IMR-90 (cell line): ENCODE measurements at regions not wholly inside any gene's neighbourhood (a gene's known extent, or its start where the extent isn't known, plus 50 kb on each side); places are given as distances from the start of the nearest gene placed in this dataset.

Source experiments
- ATAC-seq: fragments of 200-7000 bp; cut with Tn5 transposase; 2 replicates; pipeline ENCODE4 v1.9.1; 2020; ENCODE audit warnings: low read depth, mild to moderate bottlenecking, moderate library complexity
- BruUV-seq: library from RNA; stranded (reverse); fragments of 400-500 nt; replicated peaks from 2 replicates; lab custom pipeline; 2021; lab: Mats Ljungman, UMichigan
- CTCF ChIA-PET: fragments of 300-600 bp; formaldehyde crosslinking; extraction: SDS; loops from one replicate; lab custom pipeline; 2021; ENCODE audit warnings: antibody characterized with exemption; lab: Yijun Ruan, JAX
- POLR2A ChIA-PET: fragments of 300-600 bp; sonication (Branson Sonifier 250); formaldehyde crosslinking; loops from one replicate; lab custom pipeline; 2022; ENCODE audit warnings: antibody characterized with exemption; ENCODE audit not compliant: unreplicated experiment; lab: Charles Lee
- DNase-seq: peaks from one replicate; pipeline ENCODE4 v3.0.0; 2013
- H2AFZ ChIP-seq: replicated peaks from 2 replicates; pipeline ENCODE3; 2013; ENCODE audit warnings: low read length, mild to moderate bottlenecking; ENCODE audit not compliant: poor library complexity
- H2AK5ac ChIP-seq: 2 replicates; pipeline ENCODE4 v1.6.1; 2013; ENCODE audit warnings: low read depth, low read length, inconsistent platforms
- H2AK9ac ChIP-seq: replicated peaks from 2 replicates; pipeline ENCODE3; 2013; ENCODE audit warnings: mild to moderate bottlenecking, low read depth, low read length, moderate library complexity; ENCODE audit not compliant: poor library complexity
- H2BK120ac ChIP-seq: 2 replicates; pipeline ENCODE4 v1.6.1; 2013; ENCODE audit warnings: low read depth, low read length, inconsistent platforms
- H2BK15ac ChIP-seq: 3 replicates; pipeline ENCODE4 v1.6.1; 2013; ENCODE audit warnings: low read depth, low read length, inconsistent platforms
- H2BK20ac ChIP-seq: 2 replicates; pipeline ENCODE4 v1.6.1; 2013; ENCODE audit warnings: low read depth, mild to moderate bottlenecking, inconsistent platforms, low read length, moderate library complexity
- H2BK5ac ChIP-seq: 2 replicates; pipeline ENCODE4 v1.6.1; 2013; ENCODE audit warnings: mild to moderate bottlenecking, low read depth, low read length, inconsistent platforms; ENCODE audit not compliant: poor library complexity, severe bottlenecking
- H3K14ac ChIP-seq: replicated peaks from 2 replicates; pipeline ENCODE4 v1.6.1; 2013; ENCODE audit warnings: low read depth, low read length, inconsistent platforms
- H3K18ac ChIP-seq: 2 replicates; pipeline ENCODE4 v1.6.1; 2013; ENCODE audit warnings: low read depth, low read length, control low read depth
- H3K23ac ChIP-seq: 2 replicates; pipeline ENCODE4 v1.6.1; 2013; ENCODE audit warnings: low read depth, low read length, inconsistent platforms
- H3K27ac ChIP-seq: 2 replicates; pipeline ENCODE4 v1.5.1; 2013; ENCODE audit warnings: mild to moderate bottlenecking, control low read depth, low read length; ENCODE audit not compliant: insufficient read depth
- H3K27me3 ChIP-seq: 2 replicates; pipeline ENCODE4 v1.6.1; 2013; ENCODE audit warnings: low read length; ENCODE audit not compliant: control insufficient read depth, insufficient read depth
- H3K36me3 ChIP-seq: 2 replicates; pipeline ENCODE4 v1.6.1; 2013; ENCODE audit warnings: low read length, mixed read lengths; ENCODE audit not compliant: control insufficient read depth, insufficient read depth
- H3K4ac ChIP-seq: 2 replicates; pipeline ENCODE4 v1.6.1; 2013; ENCODE audit warnings: low read depth, low read length, inconsistent platforms
- H3K4me1 ChIP-seq: 2 replicates; pipeline ENCODE4 v1.6.1; 2013; ENCODE audit warnings: low read length, mixed read lengths; ENCODE audit not compliant: control insufficient read depth, insufficient read depth
- H3K4me2 ChIP-seq: 2 replicates; pipeline ENCODE4 v1.6.1; 2013; ENCODE audit warnings: low read depth, mild to moderate bottlenecking, control low read depth, low read length, moderate library complexity
- H3K4me3 ChIP-seq: 2 replicates; pipeline ENCODE4 v1.5.1; 2013; ENCODE audit warnings: low read depth, mild to moderate bottlenecking, control low read depth, low read length, moderate library complexity; ENCODE audit not compliant: insufficient read depth
- H3K56ac ChIP-seq: 2 replicates; pipeline ENCODE4 v1.6.1; 2013; ENCODE audit warnings: low read length, inconsistent platforms; ENCODE audit not compliant: insufficient read depth; ENCODE audit errors: extremely low read depth
- H3K79me1 ChIP-seq, 2 experiments: 2 replicates each; pipeline ENCODE4 v1.6.1; 2013; ENCODE audit warnings: low read length in 2 of 2, inconsistent platforms in 1 of 2, low read depth in 1 of 2
- H3K9ac ChIP-seq: 2 replicates; pipeline ENCODE4 v1.6.1; 2013; ENCODE audit warnings: low read depth, low read length, control low read depth
- H3K9me1 ChIP-seq: 2 replicates; pipeline ENCODE4 v1.6.1; 2013; ENCODE audit warnings: low read length, inconsistent platforms; ENCODE audit not compliant: insufficient read depth
- H3K9me3 ChIP-seq: 2 replicates; pipeline ENCODE4 v1.6.1; 2013; ENCODE audit warnings: low read length; ENCODE audit not compliant: control insufficient read depth, insufficient read depth
- H4K20me1 ChIP-seq: 2 replicates; pipeline ENCODE4 v1.6.1; 2013; ENCODE audit warnings: low read length, inconsistent platforms; ENCODE audit not compliant: insufficient read depth
- H4K5ac ChIP-seq: 2 replicates; pipeline ENCODE4 v1.6.1; 2013; ENCODE audit warnings: mild to moderate bottlenecking, low read depth, low read length, control low read depth
- H4K8ac ChIP-seq, 2 experiments: 2 replicates each; pipeline ENCODE4 v1.6.1; 2013; ENCODE audit warnings: low read depth in 2 of 2, low read length in 2 of 2, control low read depth in 1 of 2, inconsistent platforms in 1 of 2
- H4K91ac ChIP-seq: 2 replicates; pipeline ENCODE4 v1.6.1; 2013; ENCODE audit warnings: low read depth, low read length, inconsistent platforms; ENCODE audit not compliant: insufficient read depth
- CEBPB ChIP-seq: IDR thresholded peaks from 2 replicates; pipeline ENCODE4 v1.6.1; 2012; ENCODE audit warnings: low read depth, low read length, improper control_type of control experiment
- ELK1 ChIP-seq: fragments of 150-350 bp; IDR thresholded peaks from 2 replicates; pipeline ENCODE4 v1.6.1; 2016; ENCODE audit warnings: low read depth, mild to moderate bottlenecking, low read length, moderate library complexity, borderline replicate concordance
- FOS ChIP-seq: fragments of 150-350 bp; IDR thresholded peaks from 2 replicates; pipeline ENCODE4 v1.6.1; 2016; ENCODE audit warnings: low read depth, low read length
- WGBS, 2 experiments: methylation state at CpG; one replicate each; pipeline versions ENCODE4 v1.1.5 to v1.1.7; 2013; ENCODE audit warnings: missing lambda C conversion rate in 2 of 2; ENCODE audit not compliant: insufficient read length in 1 of 2; ENCODE audit errors: extremely low coverage in 2 of 2; 5-methylcytosine and 5-hydroxymethylcytosine counted together
- dilution Hi-C: fragments of 300-500 bp; cut with HindIII; formaldehyde crosslinking; loops from one replicate; pipeline ENCODE4 v1.14.3; 2018; ENCODE audit warnings: low sequenced_read_pairs; ENCODE audit not compliant: unreplicated experiment
- in situ Hi-C: fragments of 300-500 bp; cut with MboI; formaldehyde crosslinking; loops from 3 replicates; pipeline ENCODE4 v1.14.3; 2019; ENCODE audit warnings: low sequenced_read_pairs, inconsistent platforms, mixed read lengths
- intact Hi-C: fragments of 100-400 bp; cut with micrococcal nuclease; formaldehyde crosslinking; loops from 2 replicates; pipeline ENCODE4 v1.10.0; 2022

- peak; percentile 91 for ATAC-seq
- peak; percentile 40; the same call in 1 of the 2 replicates for TF ChIP-seq FOS
- no peak for TF ChIP-seq ELK1
- TF ChIP-seq CEBPB: 0 out of 2 replicates have a peak, but pooled peaks have one; percentile 7
- H3K9ac ChIP-seq: no peak overlapping the region
- CTCF ChIA-PET: interaction anchor here (0.7 to 1.3 kb wide), 2 partner anchors 95 to 819 kb away, joined by 3 read pairs; no protein-coding TSS in a partner anchor
- in situ Hi-C loops: no loop called here
- H4K20me1 ChIP-seq: no peaks in the 10 kb centered on the region
- no peak overlapping the region for H3K27ac ChIP-seq
- no peak overlapping the region for H3K14ac ChIP-seq
- H2BK120ac ChIP-seq: no peak overlapping the region
- no peak overlapping the region for H2AFZ ChIP-seq
- dilution Hi-C loops: no loop called here
- H3K4me1 ChIP-seq: no peaks in the 10 kb centered on the region
- no peak overlapping the region for H2AK9ac ChIP-seq
- no peak overlapping the region for H3K23ac ChIP-seq
- no peaks in the 10 kb centered on the region for H3K9me1 ChIP-seq
- no peak overlapping the region for H3K4me3 ChIP-seq
- H4K91ac ChIP-seq: no peak overlapping the region
- H3K18ac ChIP-seq: no peak overlapping the region
- no peaks in the 10 kb centered on the region for H3K9me3 ChIP-seq
- H3K4ac ChIP-seq: no peak overlapping the region
- POLR2A ChIA-PET: interaction anchor here (0.6 kb wide), 1 partner anchor 136 kb away, joined by 5 read pairs; no protein-coding TSS in a partner anchor
- no peak overlapping the region for H4K5ac ChIP-seq
- H3K36me3 ChIP-seq: no peaks in the 10 kb centered on the region
- H3K4me2 ChIP-seq: peak overlapping the region; percentile 58
- no peaks in the 10 kb centered on the region for H3K79me1 ChIP-seq
- BruUV-seq: no TSS peak
- no peak overlapping the region for H2AK5ac ChIP-seq
- no peak overlapping the region; the same call in 1 of the 2 replicates for H3K56ac ChIP-seq
- peak; percentile 63 for DNase-seq
- no peak overlapping the region for H2BK20ac ChIP-seq
- H2BK5ac ChIP-seq: peak overlapping the region; percentile 71
- WGBS, 2 experiments: no CpG with 5 or more reads among the region's 7 CpGs
- no peaks in the 10 kb centered on the region for H3K27me3 ChIP-seq
- H4K8ac ChIP-seq: no peak overlapping the region
- intact Hi-C loops: no loop called here
- no peak overlapping the region for H2BK15ac ChIP-seq
Observed at GRCh38 chr6:92329208-92329847, 1090.0 kb downstream of the EPHA7 start.
